Right kidney (tissue), 1 donor: ENCODE measurements at regions not wholly inside any gene's neighbourhood (a gene's known extent, or its start where the extent isn't known, plus 50 kb on each side); places are given as distances from the start of the nearest gene placed in this dataset.
"Not testable (repeated sequence)": the region's sequence is repeated elsewhere in the genome, so short reads cannot be mapped to it uniquely, and the experiment has no call there.

Experiments used
- DNase-seq: peaks from one replicate; pipeline ENCODE4 v3.0.0-alpha.2; 2016

GRCh38 chr21:6363591-6363990, 4157.8 kb upstream of the TPTE start:
- DNase-seq: not testable (repeated sequence)

- DNase-seq: peak; percentile 56
Measured at GRCh38 chr21:6368824-6369223, 4152.6 kb upstream of the TPTE start.

- DNase-seq: not testable (repeated sequence)
Measured at GRCh38 chr21:6373253-6373652, 4148.1 kb upstream of the TPTE start.

GRCh38 chr21:6374232-6374631, 4147.2 kb upstream of the TPTE start:
- peak; percentile 36 for DNase-seq

- not testable (repeated sequence) for DNase-seq
Measured at GRCh38 chr21:6374926-6375325, 4146.5 kb upstream of the TPTE start.

GRCh38 chr21:6375776-6376175, 4145.6 kb upstream of the TPTE start:
- not testable (repeated sequence) for DNase-seq

GRCh38 chr21:6376321-6377070, 4144.9 kb upstream of the TPTE start:
- DNase-seq: not testable (repeated sequence)
